Right lobe of liver (tissue), 4 donors: ENCODE measurements at regions not wholly inside any gene's neighbourhood (a gene's known extent, or its start where the extent isn't known, plus 50 kb on each side); places are given as distances from the start of the nearest gene placed in this dataset.

ENCODE experiments used
- CTCF ChIP-seq, 4 donors: fragments of 200-600 bp in 3 of 4; fragments of 450-650 bp in 1 of 4; IDR thresholded peaks; one replicate each; pipeline versions ENCODE4 v1.5.1 to v1.8.0; 2016 to 2022; ENCODE audit warnings: antibody characterized with exemption in 4 of 4, mild to moderate bottlenecking in 2 of 4
- POLR2A ChIP-seq: fragments of 450-650 bp; IDR thresholded peaks from one replicate; pipeline ENCODE4 v1.6.1; 2017; ENCODE audit warnings: antibody characterized with exemption, mild to moderate bottlenecking
- donor health status: DM: no; HTN: no; CAD: no.
- donor health status: DM: no; HTN: no; CAD: no.
- donor health status: DM: no; HTN: yes; CAD: no.

DNA sequence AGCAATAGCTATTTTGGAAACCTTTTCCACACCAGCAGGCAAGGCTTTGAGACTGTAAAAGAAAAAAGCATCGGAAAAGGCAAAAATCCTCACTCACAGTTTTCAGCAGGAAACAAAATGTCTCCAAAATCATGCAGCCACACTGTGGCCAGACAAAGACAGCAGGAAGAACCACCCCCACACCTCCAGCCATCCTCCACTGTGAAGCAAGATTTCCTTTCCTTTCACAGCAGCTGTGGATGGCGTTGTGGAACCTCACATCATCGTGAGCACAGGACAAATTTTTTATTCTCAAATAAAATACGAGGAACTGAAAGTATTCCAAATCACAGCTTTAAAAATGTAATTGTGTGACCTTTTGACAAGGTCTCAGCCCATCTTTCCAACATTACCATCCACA, 351.7 kb upstream of the NOCT start:
- TF ChIP-seq CTCF (IDR thresholded peaks at IDR 0.05) (no peak), POLR2A (no peak)
